ENCODE measurements at regions not wholly inside any gene's neighbourhood (a gene's known extent, or its start where the extent isn't known, plus 50 kb on each side); places are given as distances from the start of the nearest gene placed in this dataset.

- TF ChIP-seq GATA2 (IDR thresholded peaks at IDR 0.05; ENCODE audit: low read depth, low read length), result no peak
- no peak for TF ChIP-seq GATA3 (IDR thresholded peaks at IDR 0.05; ENCODE audit: low read depth, low read length)
Measured at GRCh38 chr20:11352041-11352440, 565.7 kb upstream of the BTBD3 start.

All from SH-SY5Y (cell line).